ENCODE measurements at regions not wholly inside any gene's neighbourhood (a gene's known extent, or its start where the extent isn't known, plus 50 kb on each side); places are given as distances from the start of the nearest gene placed in this dataset.
"Not testable (repeated sequence)": the region's sequence is repeated elsewhere in the genome, so short reads cannot be mapped to it uniquely, and the experiment has no call there.

GRCh38 chr2:173468266-173468793, 113.7 kb downstream of the CDCA7 start:
- DNase-seq, result no peak

- DNase-seq, result no peak
Observed at GRCh38 chr2:173472112-173472511, 117.4 kb downstream of the CDCA7 start.

GRCh38 chr2:173483137-173483536, 128.5 kb downstream of the CDCA7 start:
- no peak for DNase-seq

GRCh38 chr2:173488861-173489260, 134.2 kb downstream of the CDCA7 start:
- DNase-seq, result no peak

GRCh38 chr2:173491418-173491817, 136.7 kb downstream of the CDCA7 start:
- no peak for DNase-seq

- no peak for DNase-seq
Observed at GRCh38 chr2:173493874-173494273, 139.2 kb downstream of the CDCA7 start.

- peak; percentile 86 for DNase-seq
Observed at GRCh38 chr2:173496746-173497145, 142.1 kb downstream of the CDCA7 start.

GRCh38 chr2:173500953-173501352, 146.3 kb downstream of the CDCA7 start:
- no peak for DNase-seq

- no peak for DNase-seq
Observed at GRCh38 chr2:173502296-173502695, 147.6 kb downstream of the CDCA7 start.

- DNase-seq, result no peak
Observed at GRCh38 chr2:173511357-173511756, 156.7 kb downstream of the CDCA7 start.

- DNase-seq, result no peak
Observed at GRCh38 chr2:173511942-173512341, 157.3 kb downstream of the CDCA7 start.

- no peak for DNase-seq
Observed at GRCh38 chr2:173513107-173513727, 158.5 kb downstream of the CDCA7 start.

GRCh38 chr2:173520918-173521317, 166.2 kb downstream of the CDCA7 start:
- DNase-seq, result no peak

GRCh38 chr2:173521450-173522192, 166.9 kb downstream of the CDCA7 start:
- no peak for DNase-seq

GRCh38 chr2:173523497-173523896, 168.8 kb downstream of the CDCA7 start:
- no peak for DNase-seq

GRCh38 chr2:173524256-173524955, 169.7 kb downstream of the CDCA7 start:
- no peak for DNase-seq

GRCh38 chr2:173532732-173533531, 178.3 kb downstream of the CDCA7 start:
- not testable (repeated sequence) for DNase-seq

GRCh38 chr2:173537694-173538093, 183.0 kb downstream of the CDCA7 start:
- no peak for DNase-seq

- DNase-seq, result no peak
Observed at GRCh38 chr2:173539615-173540014, 184.9 kb downstream of the CDCA7 start.

- no peak for DNase-seq
Observed at GRCh38 chr2:173544641-173545363, 190.1 kb downstream of the CDCA7 start.

GRCh38 chr2:173545364-173545763, 190.7 kb downstream of the CDCA7 start:
- DNase-seq, result peak; percentile 41

GRCh38 chr2:173547499-173547898, 192.8 kb downstream of the CDCA7 start:
- no peak for DNase-seq

All from fibroblast of skin of right quadriceps (primary cell).